Naive B cell (primary cell): ENCODE measurements at regions not wholly inside any gene's neighbourhood (a gene's known extent, or its start where the extent isn't known, plus 50 kb on each side); places are given as distances from the start of the nearest gene placed in this dataset.
"Not testable (repeated sequence)": the region's sequence is repeated elsewhere in the genome, so short reads cannot be mapped to it uniquely, and the experiment has no call there.

ENCODE experiments used
- ATAC-seq, 2 donors: fragments of 150-1000 bp; cut with Tn5 transposase; 2 replicates each; pipeline ENCODE4 v1.10.0; 2021; ENCODE audit warnings: low read depth in 2 of 2, mild to moderate bottlenecking in 2 of 2, moderate library complexity in 2 of 2
- DNase-seq: peaks from one replicate; pipeline ENCODE4 v3.0.0; 2022
- H3K27ac Mint-ChIP-seq, 6 donors: one replicate each; pipeline ENCODE4 v1.8.0; 2020 to 2022; ENCODE audit warnings: mild to moderate bottlenecking in 6 of 6, mixed read lengths in 6 of 6, moderate library complexity in 5 of 6, inconsistent platforms in 2 of 6
- H3K27me3 Mint-ChIP-seq, 3 donors: one replicate each; pipeline ENCODE4 v1.8.0; 2021 to 2022; ENCODE audit warnings: mixed read lengths in 3 of 3, mild to moderate bottlenecking in 1 of 3
- H3K36me3 Mint-ChIP-seq, 2 donors: one replicate each; pipeline ENCODE4 v1.8.0; 2020 to 2022; ENCODE audit warnings: mixed read lengths in 2 of 2, inconsistent platforms in 1 of 2, mild to moderate bottlenecking in 1 of 2
- H3K4me1 Mint-ChIP-seq, 3 donors: one replicate each; pipeline ENCODE4 v1.8.0; 2020 to 2022; ENCODE audit warnings: mixed read lengths in 3 of 3, inconsistent platforms in 1 of 3, mild to moderate bottlenecking in 1 of 3, moderate library complexity in 1 of 3
- H3K4me3 Mint-ChIP-seq, 8 donors: one replicate each; pipeline ENCODE4 v1.8.0; 2020 to 2022; ENCODE audit warnings: mild to moderate bottlenecking in 8 of 8, mixed read lengths in 8 of 8, moderate library complexity in 8 of 8, inconsistent platforms in 2 of 8
- H3K9me3 Mint-ChIP-seq, 7 donors: one replicate each; pipeline ENCODE4 v1.8.0; 2020 to 2022; ENCODE audit warnings: mixed read lengths in 7 of 7, mild to moderate bottlenecking in 5 of 7, inconsistent platforms in 2 of 7, moderate library complexity in 1 of 7

GRCh38 chr10:114708084-114708483, 50.0 kb upstream of the ABLIM1 start:
- Mint-ChIP-seq H3K27me3 (peaks cover 14 to 25% (median 23%) of the 10 kb centered on the region in 3 donors), H3K4me1 (no peaks in the 10 kb centered on the region), H3K4me3 (no peak overlapping the region)

GRCh38 chr10:114708717-114709335, 50.8 kb upstream of the ABLIM1 start:
- H3K27me3 Mint-ChIP-seq: peaks cover 16 to 32% (median 30%) of the 10 kb centered on the region in 3 donors
- H3K4me1 Mint-ChIP-seq: no peaks in the 10 kb centered on the region
- no peak overlapping the region for H3K27ac Mint-ChIP-seq
- H3K9me3 Mint-ChIP-seq: no peaks in the 10 kb centered on the region
- no peaks in the 10 kb centered on the region for H3K36me3 Mint-ChIP-seq
- H3K4me3 Mint-ChIP-seq: no peak overlapping the region
- DNase-seq (no peak), ATAC-seq (no peak)

More at GRCh38 chr10:114708084-114708483, 50.0 kb upstream of the ABLIM1 start:
- H3K36me3 Mint-ChIP-seq: no peaks in the 10 kb centered on the region
- H3K9me3 Mint-ChIP-seq: no peaks in the 10 kb centered on the region
- ATAC-seq: no peak
- DNase-seq: no peak
- H3K27ac Mint-ChIP-seq: peak overlapping the region in 1 of 6 donors; percentile 50

- DNase-seq: no peak
- ATAC-seq: no peak
- H3K27ac Mint-ChIP-seq: no peak overlapping the region
- H3K9me3 Mint-ChIP-seq: no peaks in the 10 kb centered on the region
- H3K36me3 Mint-ChIP-seq: no peaks in the 10 kb centered on the region
- no peaks in the 10 kb centered on the region for H3K4me1 Mint-ChIP-seq
- peaks cover 19 to 35% (median 33%) of the 10 kb centered on the region in 3 donors for H3K27me3 Mint-ChIP-seq
- no peak overlapping the region for H3K4me3 Mint-ChIP-seq
Observed at GRCh38 chr10:114709984-114710383, 51.9 kb upstream of the ABLIM1 start.

- Mint-ChIP-seq H3K36me3 (no peaks in the 10 kb centered on the region), H3K27me3 (peaks cover 22 to 33% (median 28%) of the 10 kb centered on the region in 3 donors), H3K27ac (peak overlapping the region in 1 of 6 donors; percentile 26), H3K4me3 (no peak overlapping the region), H3K4me1 (no peaks in the 10 kb centered on the region), H3K9me3 (no peaks in the 10 kb centered on the region)
- DNase-seq (no peak), ATAC-seq (no peak)
Observed at GRCh38 chr10:114711176-114711868, 53.2 kb upstream of the ABLIM1 start.

- no peaks in the 10 kb centered on the region for H3K36me3 Mint-ChIP-seq
- no peak for ATAC-seq
- peaks cover 19 to 33% (median 28%) of the 10 kb centered on the region in 3 donors for H3K27me3 Mint-ChIP-seq
Observed at GRCh38 chr10:114711869-114712250, 53.8 kb upstream of the ABLIM1 start.

GRCh38 chr10:114713525-114714090, 55.5 kb upstream of the ABLIM1 start:
- no peaks in the 10 kb centered on the region for H3K4me1 Mint-ChIP-seq
- no peak for ATAC-seq
- no peak overlapping the region for H3K4me3 Mint-ChIP-seq
- H3K36me3 Mint-ChIP-seq: no peaks in the 10 kb centered on the region
- H3K27me3 Mint-ChIP-seq: peaks cover 19 to 33% (median 28%) of the 10 kb centered on the region in 3 donors
- H3K9me3 Mint-ChIP-seq: no peaks in the 10 kb centered on the region
- no peak for DNase-seq
- H3K27ac Mint-ChIP-seq: no peak overlapping the region

More at GRCh38 chr10:114711869-114712250, 53.8 kb upstream of the ABLIM1 start:
- no peaks in the 10 kb centered on the region for H3K4me1 Mint-ChIP-seq
- peak overlapping the region in 1 of 8 donors; percentile 25 for H3K4me3 Mint-ChIP-seq
- H3K9me3 Mint-ChIP-seq: no peaks in the 10 kb centered on the region
- no peak overlapping the region for H3K27ac Mint-ChIP-seq
- no peak for DNase-seq

GRCh38 chr10:114714281-114714741, 56.2 kb upstream of the ABLIM1 start:
- Mint-ChIP-seq H3K4me3 (no peak overlapping the region), H3K9me3 (no peaks in the 10 kb centered on the region), H3K27ac (no peak overlapping the region), H3K36me3 (no peaks in the 10 kb centered on the region), H3K27me3 (peaks cover 19 to 33% (median 28%) of the 10 kb centered on the region in 3 donors), H3K4me1 (no peaks in the 10 kb centered on the region)
- ATAC-seq (no peak), DNase-seq (no peak)

GRCh38 chr10:114715171-114715670, 57.1 kb upstream of the ABLIM1 start:
- no peak overlapping the region for H3K4me3 Mint-ChIP-seq

GRCh38 chr10:114716811-114717404, 58.8 kb upstream of the ABLIM1 start:
- Mint-ChIP-seq H3K27ac (no peak overlapping the region), H3K27me3 (peaks cover 18 to 22% (median 22%) of the 10 kb centered on the region in 3 donors), H3K36me3 (no peaks in the 10 kb centered on the region)

More at GRCh38 chr10:114715171-114715670, 57.1 kb upstream of the ABLIM1 start:
- peaks cover 0 to 2% (median 0%) of the 10 kb centered on the region in 7 donors for H3K9me3 Mint-ChIP-seq
- peaks cover 24 to 30% (median 28%) of the 10 kb centered on the region in 3 donors for H3K27me3 Mint-ChIP-seq
- H3K4me1 Mint-ChIP-seq: no peaks in the 10 kb centered on the region
- ATAC-seq: no peak
- H3K36me3 Mint-ChIP-seq: no peaks in the 10 kb centered on the region
- no peak overlapping the region for H3K27ac Mint-ChIP-seq
- no peak for DNase-seq

GRCh38 chr10:114717881-114718280, 59.8 kb upstream of the ABLIM1 start:
- Mint-ChIP-seq H3K27ac (peak overlapping the region in 1 of 6 donors; percentile 57), H3K27me3 (peaks cover 14 to 22% (median 15%) of the 10 kb centered on the region in 3 donors)
- not testable (repeated sequence) for H3K4me3 Mint-ChIP-seq, H3K9me3 Mint-ChIP-seq, DNase-seq, H3K4me1 Mint-ChIP-seq, H3K36me3 Mint-ChIP-seq, ATAC-seq

More at GRCh38 chr10:114716811-114717404, 58.8 kb upstream of the ABLIM1 start:
- no peak for DNase-seq
- no peak overlapping the region for H3K4me3 Mint-ChIP-seq
- ATAC-seq: no peak
- H3K9me3 Mint-ChIP-seq: peaks cover 0 to 2% (median 0%) of the 10 kb centered on the region in 7 donors
- no peaks in the 10 kb centered on the region for H3K4me1 Mint-ChIP-seq

- peaks cover 0 to 2% (median 0%) of the 10 kb centered on the region in 7 donors for H3K9me3 Mint-ChIP-seq
- no peak overlapping the region for H3K27ac Mint-ChIP-seq
- DNase-seq: no peak
- peaks cover 9 to 20% (median 11%) of the 10 kb centered on the region in 3 donors for H3K27me3 Mint-ChIP-seq
- H3K4me1 Mint-ChIP-seq: no peaks in the 10 kb centered on the region
- no peak overlapping the region for H3K4me3 Mint-ChIP-seq
- ATAC-seq: no peak
- H3K36me3 Mint-ChIP-seq: no peaks in the 10 kb centered on the region
Observed at GRCh38 chr10:114718374-114718773, 60.3 kb upstream of the ABLIM1 start.

GRCh38 chr10:114719311-114719710, 61.2 kb upstream of the ABLIM1 start:
- H3K27me3 Mint-ChIP-seq: peaks cover 0 to 20% (median 8%) of the 10 kb centered on the region in 3 donors
- H3K36me3 Mint-ChIP-seq: no peaks in the 10 kb centered on the region
- DNase-seq (no peak), ATAC-seq (no peak)
- H3K4me3 Mint-ChIP-seq: no peak overlapping the region
- no peaks in the 10 kb centered on the region for H3K4me1 Mint-ChIP-seq
- H3K9me3 Mint-ChIP-seq: peaks cover 0 to 2% (median 0%) of the 10 kb centered on the region in 7 donors
- H3K27ac Mint-ChIP-seq: no peak overlapping the region

GRCh38 chr10:114720023-114720422, 61.9 kb upstream of the ABLIM1 start:
- H3K27me3 Mint-ChIP-seq: peaks cover 0 to 17% (median 8%) of the 10 kb centered on the region in 3 donors
- not testable (repeated sequence) for H3K36me3 Mint-ChIP-seq, ATAC-seq, H3K4me1 Mint-ChIP-seq, H3K27ac Mint-ChIP-seq, H3K4me3 Mint-ChIP-seq, H3K9me3 Mint-ChIP-seq, DNase-seq
